GM12878 (cell line): ENCODE measurements at regions not wholly inside any gene's neighbourhood (a gene's known extent, or its start where the extent isn't known, plus 50 kb on each side); places are given as distances from the start of the nearest gene placed in this dataset.

Experiments
- ATAC-seq: fragments of 200-7000 bp; cut with Tn5 transposase; 3 replicates; pipeline ENCODE4 v1.9.1; 2020; ENCODE audit warnings: mild to moderate bottlenecking, moderate library complexity
- BruUV-seq: library from RNA; stranded (reverse); fragments of 400-500 nt; replicated peaks from 2 replicates; lab custom pipeline; 2021; lab: Mats Ljungman, UMichigan
- CTCF ChIA-PET: fragments of 300-600 bp; sonication (Branson Sonifier 250); formaldehyde crosslinking; extraction: SDS; loops from one replicate; lab custom pipeline; 2021; ENCODE audit warnings: inconsistent platforms; lab: Yijun Ruan, JAX
- POLR2A ChIA-PET: fragments of 350-600 bp; formaldehyde crosslinking; extraction: SDS; loops from one replicate; lab custom pipeline; 2021; ENCODE audit warnings: inconsistent platforms; lab: Charles Lee
- RAD21 ChIA-PET: fragments of 300-600 bp; sonication (Branson Sonifier 250); formaldehyde crosslinking; loops from one replicate; lab custom pipeline; 2023; ENCODE audit warnings: antibody characterized with exemption; ENCODE audit not compliant: unreplicated experiment; lab: Charles Lee
- SMC1A ChIA-PET: fragments of 300-600 bp; sonication (Branson Sonifier 250); formaldehyde crosslinking; loops from one replicate; lab custom pipeline; 2023; ENCODE audit not compliant: unreplicated experiment, uncharacterized antibody; lab: Charles Lee
- DNase-seq: peaks from one replicate; pipeline ENCODE4 v3.0.0-alpha.2; 2011; ENCODE audit warnings: low read depth, low spot score
- FAIRE-seq: peaks from 3 replicates; lab custom pipeline; 2011; peaks lifted over from hg19 to GRCh38; lab: Jason Lieb, UNC
- H2AFZ ChIP-seq: 2 replicates; pipeline ENCODE4 v1.6.0; 2011; ENCODE audit warnings: low read depth, low read length, control low read depth; ENCODE audit not compliant: control insufficient read depth
- H3K27ac ChIP-seq: 2 replicates; pipeline ENCODE4 v1.5.1; 2011; ENCODE audit warnings: control low read depth; ENCODE audit not compliant: control insufficient read depth, insufficient read depth
- H3K27me3 ChIP-seq, 2 experiments: replicated peaks in 1 of 2; 2 replicates each; pipeline versions ENCODE4 v1.6.0 to v1.6.1; 2011; ENCODE audit warnings: low read length in 1 of 2; ENCODE audit not compliant: control insufficient read depth in 2 of 2, insufficient read depth in 2 of 2
- H3K36me3 ChIP-seq, 2 experiments: 2 replicates each; pipeline ENCODE4 v1.5.1; 2011; ENCODE audit warnings: low read length in 1 of 2; ENCODE audit not compliant: control insufficient read depth in 2 of 2, insufficient read depth in 2 of 2
- H3K4me1 ChIP-seq: 2 replicates; pipeline ENCODE4 v1.6.1; 2011; ENCODE audit warnings: mild to moderate bottlenecking, low read length, moderate library complexity, mixed read lengths; ENCODE audit not compliant: control insufficient read depth, insufficient read depth
- H3K4me2 ChIP-seq: 2 replicates; pipeline ENCODE4 v1.6.0; 2011; ENCODE audit warnings: control low read depth; ENCODE audit not compliant: control insufficient read depth, insufficient read depth
- H3K4me3 ChIP-seq: fragments of 200-600 bp; sonication (generic); 2 replicates; pipeline ENCODE4 v1.5.1; 2016
- H3K79me2 ChIP-seq: 2 replicates; pipeline ENCODE4 v1.6.0; 2011; ENCODE audit warnings: low read length; ENCODE audit not compliant: control insufficient read depth, insufficient read depth
- H3K9ac ChIP-seq: 2 replicates; pipeline ENCODE4 v1.8.0; 2011; ENCODE audit warnings: low read length, control low read depth, mixed read lengths; ENCODE audit not compliant: control insufficient read depth, insufficient read depth
- H3K9me3 ChIP-seq: replicated peaks from 3 replicates; pipeline ENCODE4 v1.5.1; 2011; ENCODE audit warnings: mild to moderate bottlenecking, low read length; ENCODE audit not compliant: control insufficient read depth, insufficient read depth
- H4K20me1 ChIP-seq: 2 replicates; pipeline ENCODE4 v1.6.0; 2011; ENCODE audit not compliant: control insufficient read depth, insufficient read depth
- ATF3 ChIP-seq: IDR thresholded peaks from 2 replicates; pipeline ENCODE4 v1.6.1; 2011; ENCODE audit warnings: low read depth, mild to moderate bottlenecking, low read length, moderate library complexity, borderline replicate concordance; ENCODE audit errors: extremely low read depth
- GATAD2B ChIP-seq: fragments of 450-650 bp; conservative IDR thresholded peaks from 2 replicates; pipeline ENCODE4 v1.6.1; 2017; ENCODE audit warnings: low read depth, mild to moderate bottlenecking, moderate library complexity
- SREBF1 ChIP-seq: IDR thresholded peaks from 2 replicates; pipeline ENCODE4 v1.6.1; 2012; ENCODE audit warnings: mild to moderate bottlenecking, low read length
- WGBS: methylation state at CpG from one replicate; pipeline ENCODE4 v1.1.6; 2016; ENCODE audit warnings: low lambda C conversion rate; ENCODE audit not compliant: insufficient replicate concordance, insufficient coverage; ENCODE audit errors: missing lambda C conversion rate; 5-methylcytosine and 5-hydroxymethylcytosine counted together
- in situ Hi-C: fragments of 300-500 bp; cut with MboI; formaldehyde crosslinking; loops from 9 replicates; pipeline ENCODE4 v1.14.3; 2018; ENCODE audit warnings: mixed read lengths
- intact Hi-C: fragments of 100-400 bp; cut with micrococcal nuclease; formaldehyde crosslinking; loops from one replicate; pipeline ENCODE4 v1.14.2; 2022; ENCODE audit not compliant: unreplicated experiment
- TF ChIP-seq, protein P1 (sequence below): fragments of 150-350 bp; IDR thresholded peaks from 2 replicates; pipeline ENCODE4 v1.6.1; 2016; ENCODE audit warnings: low read depth, low read length
- TF ChIP-seq, protein P2 (sequence below): fragments of 450-650 bp; IDR thresholded peaks from 2 replicates; pipeline ENCODE4 v1.6.1; 2017; ENCODE audit warnings: mild to moderate bottlenecking, low read depth, inconsistent platforms; ENCODE audit not compliant: poor library complexity, severe bottlenecking

- WGBS: 0% methylated on average over 2 of the region's 2 CpGs
These were observed 1182.8 kb downstream of the SORCS1 start for GRCh38 chr10:105981679-105982078.

More at GRCh38 chr10:105981679-105982078, 1182.8 kb downstream of the SORCS1 start:
- Histone ChIP-seq H3K9ac (no peak overlapping the region), H3K4me3 (no peak overlapping the region), H3K9me3 (no peaks in the 10 kb centered on the region), H3K27me3 (no peaks in the 10 kb centered on the region), H3K4me2 (no peak overlapping the region), H2AFZ (no peak overlapping the region), H3K27ac (no peak overlapping the region), H3K79me2 (no peaks in the 10 kb centered on the region), H3K36me3 (no peaks in the 10 kb centered on the region), H3K4me1 (no peaks in the 10 kb centered on the region), H4K20me1 (no peaks in the 10 kb centered on the region)
- ChIA-PET SMC1A (interaction anchor here (0.8 kb wide), 1 partner anchor 150 kb away, joined by 3 read pairs; no protein-coding TSS in a partner anchor), POLR2A (no interaction called here), CTCF (no interaction called here), RAD21 (no interaction called here)
- intact Hi-C loops: no loop called here
- no TSS peak for BruUV-seq
- in situ Hi-C loops: no loop called here
- no peak for DNase-seq
- no peak for FAIRE-seq
- TF ChIP-seq, protein P1, sequence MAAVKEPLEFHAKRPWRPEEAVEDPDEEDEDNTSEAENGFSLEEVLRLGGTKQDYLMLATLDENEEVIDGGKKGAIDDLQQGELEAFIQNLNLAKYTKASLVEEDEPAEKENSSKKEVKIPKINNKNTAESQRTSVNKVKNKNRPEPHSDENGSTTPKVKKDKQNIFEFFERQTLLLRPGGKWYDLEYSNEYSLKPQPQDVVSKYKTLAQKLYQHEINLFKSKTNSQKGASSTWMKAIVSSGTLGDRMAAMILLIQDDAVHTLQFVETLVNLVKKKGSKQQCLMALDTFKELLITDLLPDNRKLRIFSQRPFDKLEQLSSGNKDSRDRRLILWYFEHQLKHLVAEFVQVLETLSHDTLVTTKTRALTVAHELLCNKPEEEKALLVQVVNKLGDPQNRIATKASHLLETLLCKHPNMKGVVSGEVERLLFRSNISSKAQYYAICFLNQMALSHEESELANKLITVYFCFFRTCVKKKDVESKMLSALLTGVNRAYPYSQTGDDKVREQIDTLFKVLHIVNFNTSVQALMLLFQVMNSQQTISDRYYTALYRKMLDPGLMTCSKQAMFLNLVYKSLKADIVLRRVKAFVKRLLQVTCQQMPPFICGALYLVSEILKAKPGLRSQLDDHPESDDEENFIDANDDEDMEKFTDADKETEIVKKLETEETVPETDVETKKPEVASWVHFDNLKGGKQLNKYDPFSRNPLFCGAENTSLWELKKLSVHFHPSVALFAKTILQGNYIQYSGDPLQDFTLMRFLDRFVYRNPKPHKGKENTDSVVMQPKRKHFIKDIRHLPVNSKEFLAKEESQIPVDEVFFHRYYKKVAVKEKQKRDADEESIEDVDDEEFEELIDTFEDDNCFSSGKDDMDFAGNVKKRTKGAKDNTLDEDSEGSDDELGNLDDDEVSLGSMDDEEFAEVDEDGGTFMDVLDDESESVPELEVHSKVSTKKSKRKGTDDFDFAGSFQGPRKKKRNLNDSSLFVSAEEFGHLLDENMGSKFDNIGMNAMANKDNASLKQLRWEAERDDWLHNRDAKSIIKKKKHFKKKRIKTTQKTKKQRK: no peak
- TF ChIP-seq GATAD2B (no peak), SREBF1 (no peak), ATF3 (no peak)
- TF ChIP-seq, protein P2, sequence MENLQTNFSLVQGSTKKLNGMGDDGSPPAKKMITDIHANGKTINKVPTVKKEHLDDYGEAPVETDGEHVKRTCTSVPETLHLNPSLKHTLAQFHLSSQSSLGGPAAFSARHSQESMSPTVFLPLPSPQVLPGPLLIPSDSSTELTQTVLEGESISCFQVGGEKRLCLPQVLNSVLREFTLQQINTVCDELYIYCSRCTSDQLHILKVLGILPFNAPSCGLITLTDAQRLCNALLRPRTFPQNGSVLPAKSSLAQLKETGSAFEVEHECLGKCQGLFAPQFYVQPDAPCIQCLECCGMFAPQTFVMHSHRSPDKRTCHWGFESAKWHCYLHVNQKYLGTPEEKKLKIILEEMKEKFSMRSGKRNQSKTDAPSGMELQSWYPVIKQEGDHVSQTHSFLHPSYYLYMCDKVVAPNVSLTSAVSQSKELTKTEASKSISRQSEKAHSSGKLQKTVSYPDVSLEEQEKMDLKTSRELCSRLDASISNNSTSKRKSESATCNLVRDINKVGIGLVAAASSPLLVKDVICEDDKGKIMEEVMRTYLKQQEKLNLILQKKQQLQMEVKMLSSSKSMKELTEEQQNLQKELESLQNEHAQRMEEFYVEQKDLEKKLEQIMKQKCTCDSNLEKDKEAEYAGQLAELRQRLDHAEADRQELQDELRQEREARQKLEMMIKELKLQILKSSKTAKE: no peak
- ATAC-seq: no peak
